T-cell (primary cell): ENCODE measurements at regions not wholly inside any gene's neighbourhood (a gene's known extent, or its start where the extent isn't known, plus 50 kb on each side); places are given as distances from the start of the nearest gene placed in this dataset.

Source experiments
- ATAC-seq, 4 experiments: fragments of 200-7000 bp in 3 of 4; fragments of 150-1000 bp in 1 of 4; cut with Tn5 transposase; replicated peaks in 1 of 4; 1 replicate in 3 of 4; 2 replicates in 1 of 4; pipeline ENCODE4 v1.10.0; 2021; ENCODE audit warnings: moderate library complexity in 3 of 4, mild to moderate bottlenecking in 2 of 4, moderate number of reproducible peaks in 1 of 4
- CTCF ChIA-PET, 2 donors: fragments of 300-600 bp; sonication (Branson Sonifier 250); formaldehyde crosslinking; loops; one replicate each; lab custom pipeline; 2022; ENCODE audit warnings: antibody characterized with exemption in 2 of 2; lab: Charles Lee
- POLR2A ChIA-PET, 2 donors: fragments of 300-600 bp; sonication (Branson Sonifier 250); formaldehyde crosslinking; loops; one replicate each; lab custom pipeline; 2022; ENCODE audit warnings: antibody characterized with exemption in 2 of 2; lab: Charles Lee
- DNase-seq, 35 experiments: peaks; one replicate each; pipeline versions ENCODE4 v3.0.0 to v3.0.0-alpha.2; 2013 to 2023
- H3K27ac ChIP-seq: one replicate; pipeline ENCODE4 v1.5.1; 2013; ENCODE audit warnings: low read length
- H3K27me3 ChIP-seq, 2 experiments: replicated peaks in 1 of 2; 1 replicate in 1 of 2; 2 replicates in 1 of 2; pipeline versions ENCODE4 v1.6.1 to v1.7.0; 2013; ENCODE audit warnings: low read length in 1 of 2, mixed read lengths in 1 of 2; ENCODE audit not compliant: control insufficient read depth in 2 of 2, insufficient read depth in 2 of 2; ENCODE audit errors: extremely low read depth in 1 of 2
- H3K36me3 ChIP-seq, 2 donors: 1 replicate in 1 of 2; 2 replicates in 1 of 2; pipeline versions ENCODE4 v1.6.1 to v1.7.0; 2013; ENCODE audit warnings: low read length in 1 of 2; ENCODE audit not compliant: control insufficient read depth in 2 of 2, insufficient read depth in 1 of 2; ENCODE audit errors: extremely low read depth in 1 of 2
- H3K4me1 ChIP-seq, 2 experiments: 1 replicate in 1 of 2; 2 replicates in 1 of 2; pipeline versions ENCODE4 v1.6.1 to v1.7.0; 2013; ENCODE audit warnings: low read length in 2 of 2, mixed read lengths in 1 of 2; ENCODE audit not compliant: insufficient read depth in 2 of 2, control insufficient read depth in 1 of 2; ENCODE audit errors: extremely low read depth in 1 of 2
- H3K4me3 ChIP-seq, 2 donors: 1 replicate in 1 of 2; 2 replicates in 1 of 2; pipeline versions ENCODE4 v1.5.1 to v1.7.0; 2013; ENCODE audit warnings: mild to moderate bottlenecking in 2 of 2, low read length in 1 of 2, moderate library complexity in 1 of 2; ENCODE audit not compliant: control insufficient read depth in 1 of 2; ENCODE audit errors: extremely low read depth in 1 of 2
- H3K9me3 ChIP-seq: 2 replicates; pipeline ENCODE4 v1.7.0; 2013
- H3K27ac Mint-ChIP-seq, 2 donors: one replicate each; pipeline ENCODE4 v1.8.0; 2020 to 2021; ENCODE audit warnings: mild to moderate bottlenecking in 2 of 2, mixed read lengths in 2 of 2
- H3K27me3 Mint-ChIP-seq, 2 donors: one replicate each; pipeline ENCODE4 v1.8.0; 2021 to 2022; ENCODE audit warnings: mixed read lengths in 2 of 2
- H3K36me3 Mint-ChIP-seq: one replicate; pipeline ENCODE4 v1.8.0; 2021; ENCODE audit warnings: mixed read lengths
- H3K4me1 Mint-ChIP-seq, 3 donors: one replicate each; pipeline ENCODE4 v1.8.0; 2020 to 2022; ENCODE audit warnings: mixed read lengths in 3 of 3, mild to moderate bottlenecking in 1 of 3
- H3K4me3 Mint-ChIP-seq, 3 donors: one replicate each; pipeline ENCODE4 v1.8.0; 2020 to 2022; ENCODE audit warnings: mild to moderate bottlenecking in 3 of 3, mixed read lengths in 3 of 3, moderate library complexity in 3 of 3
- H3K9me3 Mint-ChIP-seq, 3 donors: one replicate each; pipeline ENCODE4 v1.8.0; 2020 to 2022; ENCODE audit warnings: mixed read lengths in 3 of 3
- WGBS: methylation state at CpG from one replicate; pipeline ENCODE4 v1.1.5; 2013; ENCODE audit warnings: missing lambda C conversion rate; ENCODE audit not compliant: insufficient coverage; 5-methylcytosine and 5-hydroxymethylcytosine counted together

DNA sequence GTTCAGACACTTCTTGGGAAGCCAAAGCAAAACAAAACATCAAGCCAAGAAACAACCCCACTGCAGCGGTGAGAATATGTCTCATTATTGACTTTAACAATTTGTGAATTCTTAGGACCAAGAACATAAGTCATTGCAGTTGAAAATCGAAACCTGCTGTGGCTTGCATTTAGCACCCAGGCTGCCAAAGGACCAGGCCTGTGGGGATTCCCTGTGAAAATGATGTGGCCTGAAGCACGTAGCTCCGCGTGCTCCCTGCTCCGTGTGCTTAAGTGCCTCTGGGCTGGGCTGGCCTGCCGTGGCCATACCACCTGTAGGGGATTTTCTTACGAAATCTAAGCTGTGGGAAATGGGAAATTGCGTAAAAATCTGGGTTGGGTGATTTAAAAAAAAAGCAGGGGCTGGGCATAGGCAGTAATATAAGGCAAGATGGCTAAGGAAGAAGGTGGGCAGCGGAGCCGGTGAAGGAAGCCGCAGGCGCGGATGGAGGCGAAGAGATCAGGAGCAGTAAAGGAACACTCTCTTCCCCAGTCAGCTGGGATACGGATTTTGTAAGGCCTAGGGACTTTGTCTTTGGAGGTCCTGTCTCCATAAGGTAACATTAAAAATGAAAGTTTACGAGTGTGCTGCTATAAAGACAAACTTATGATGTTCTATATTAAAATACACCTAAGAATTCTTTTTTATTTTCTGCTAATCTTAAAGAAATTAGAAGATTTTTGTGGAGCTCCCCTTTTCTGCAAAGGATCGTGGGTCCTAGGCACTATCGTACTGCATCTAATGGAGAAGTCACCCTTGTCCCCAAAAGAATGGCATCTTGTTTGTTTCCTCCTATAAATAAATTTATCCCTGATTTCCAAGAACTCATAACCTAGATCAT, 189.6 kb upstream of the SEMA6A start:
- DNase-seq: no peak
- H3K36me3 Mint-ChIP-seq: no peaks in the 10 kb centered on the region
- no peaks in the 10 kb centered on the region for H3K9me3 ChIP-seq
- POLR2A ChIA-PET: no interaction called here
- H3K4me1 Mint-ChIP-seq: no peaks in the 10 kb centered on the region
- no peaks in the 10 kb centered on the region for H3K27me3 Mint-ChIP-seq
- H3K27ac ChIP-seq: no peak overlapping the region
- no peak overlapping the region for H3K4me3 ChIP-seq
- WGBS: 85% methylated on average over 8 of the region's 19 CpGs
- no peaks in the 10 kb centered on the region for H3K9me3 Mint-ChIP-seq
- ATAC-seq: no peak
- CTCF ChIA-PET: no interaction called here
- H3K4me1 ChIP-seq: no peaks in the 10 kb centered on the region
- no peaks in the 10 kb centered on the region for H3K36me3 ChIP-seq
- no peak overlapping the region for H3K27ac Mint-ChIP-seq
- no peak overlapping the region for H3K4me3 Mint-ChIP-seq
- H3K27me3 ChIP-seq: peaks cover 0 to 3% of the 10 kb centered on the region in 2 experiments

GRCh38 chr5:116759860-116760640, 185.4 kb upstream of the SEMA6A start:
- Mint-ChIP-seq H3K9me3 (no peaks in the 10 kb centered on the region), H3K27ac (no peak overlapping the region), H3K4me3 (no peak overlapping the region), H3K36me3 (no peaks in the 10 kb centered on the region), H3K27me3 (no peaks in the 10 kb centered on the region), H3K4me1 (no peaks in the 10 kb centered on the region)
- ChIA-PET CTCF (no interaction called here), POLR2A (interaction anchor here in 1 of 2 donors (0.5 kb wide), 1 partner anchor 16 kb away, joined by 3 read pairs; no protein-coding TSS in a partner anchor)
- 88% methylated on average over 9 of the region's 10 CpGs for WGBS
- H3K4me1 ChIP-seq: no peaks in the 10 kb centered on the region
- peaks cover 0 to 3% of the 10 kb centered on the region in 2 experiments for H3K27me3 ChIP-seq
- no peak overlapping the region for H3K4me3 ChIP-seq
- no peaks in the 10 kb centered on the region for H3K9me3 ChIP-seq
- no peak overlapping the region for H3K27ac ChIP-seq
- H3K36me3 ChIP-seq: no peaks in the 10 kb centered on the region
- DNase-seq: no peak
- ATAC-seq: no peak

GRCh38 chr5:116757326-116757725, 182.7 kb upstream of the SEMA6A start:
- DNase-seq (no peak), ATAC-seq (no peak)
- no peak overlapping the region for H3K4me3 Mint-ChIP-seq
- no peaks in the 10 kb centered on the region for H3K4me1 ChIP-seq
- POLR2A ChIA-PET: no interaction called here
- no peaks in the 10 kb centered on the region for H3K36me3 ChIP-seq
- no peaks in the 10 kb centered on the region for H3K9me3 Mint-ChIP-seq
- no peaks in the 10 kb centered on the region for H3K9me3 ChIP-seq
- no peaks in the 10 kb centered on the region for H3K36me3 Mint-ChIP-seq
- no peaks in the 10 kb centered on the region for H3K27me3 ChIP-seq
- CTCF ChIA-PET: no interaction called here
- WGBS: no CpG with 5 or more reads among the region's 1 CpG
- no peaks in the 10 kb centered on the region for H3K27me3 Mint-ChIP-seq
- no peaks in the 10 kb centered on the region for H3K4me1 Mint-ChIP-seq
- no peak overlapping the region for H3K4me3 ChIP-seq
- no peak overlapping the region for H3K27ac ChIP-seq
- no peak overlapping the region for H3K27ac Mint-ChIP-seq

DNA sequence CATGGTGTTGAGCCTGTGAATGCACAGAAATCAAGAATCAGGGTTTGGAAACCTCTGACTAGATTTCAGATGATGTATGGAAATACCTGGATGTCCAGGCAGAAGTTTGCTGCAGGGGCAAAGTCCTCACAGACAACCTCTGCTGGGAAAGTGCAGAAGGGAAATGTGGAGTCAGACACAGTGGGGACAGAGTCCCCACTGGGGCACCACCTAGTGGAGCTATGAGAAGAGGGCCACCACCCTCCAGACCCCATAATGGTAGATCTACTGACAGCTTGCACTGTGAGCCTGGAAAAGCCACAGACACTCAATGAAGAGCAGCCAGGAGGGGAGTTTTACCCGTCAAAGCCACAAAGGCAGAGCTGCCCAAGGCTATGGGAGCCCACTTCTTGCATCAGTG, 181.9 kb upstream of the SEMA6A start:
- H3K27ac ChIP-seq: no peak overlapping the region
- no peak overlapping the region for H3K27ac Mint-ChIP-seq
- H3K4me3 ChIP-seq: no peak overlapping the region
- H3K9me3 ChIP-seq: no peaks in the 10 kb centered on the region
- WGBS: 50% methylated on average over 1 of the region's 1 CpG
- H3K27me3 ChIP-seq: no peaks in the 10 kb centered on the region
- no peaks in the 10 kb centered on the region for H3K36me3 ChIP-seq
- ATAC-seq (no peak), DNase-seq (no peak)
- H3K4me1 ChIP-seq: no peaks in the 10 kb centered on the region
- H3K9me3 Mint-ChIP-seq: no peaks in the 10 kb centered on the region
- no peaks in the 10 kb centered on the region for H3K4me1 Mint-ChIP-seq
- no peaks in the 10 kb centered on the region for H3K36me3 Mint-ChIP-seq
- ChIA-PET CTCF (interaction anchor here in 1 of 2 donors (0.7 kb wide), 1 partner anchor 83 kb away, joined by 4 read pairs; no protein-coding TSS in a partner anchor), POLR2A (no interaction called here)
- no peak overlapping the region for H3K4me3 Mint-ChIP-seq
- H3K27me3 Mint-ChIP-seq: no peaks in the 10 kb centered on the region

GRCh38 chr5:116754556-116754955, 179.9 kb upstream of the SEMA6A start:
- H3K4me1 Mint-ChIP-seq: no peaks in the 10 kb centered on the region
- H3K27ac Mint-ChIP-seq: no peak overlapping the region
- no peaks in the 10 kb centered on the region for H3K36me3 Mint-ChIP-seq
- ChIA-PET POLR2A (interaction anchor here in 1 of 2 donors (0.5 kb wide), 1 partner anchor 194 kb away, joined by 3 read pairs; no protein-coding TSS in a partner anchor), CTCF (no interaction called here)
- ATAC-seq (no peak), DNase-seq (no peak)
- no peaks in the 10 kb centered on the region for H3K27me3 ChIP-seq
- H3K4me3 ChIP-seq: no peak overlapping the region
- H3K27me3 Mint-ChIP-seq: no peaks in the 10 kb centered on the region
- no peak overlapping the region for H3K4me3 Mint-ChIP-seq
- no peaks in the 10 kb centered on the region for H3K9me3 Mint-ChIP-seq
- no peaks in the 10 kb centered on the region for H3K36me3 ChIP-seq
- H3K27ac ChIP-seq: no peak overlapping the region
- H3K4me1 ChIP-seq: no peaks in the 10 kb centered on the region
- no peaks in the 10 kb centered on the region for H3K9me3 ChIP-seq

DNA sequence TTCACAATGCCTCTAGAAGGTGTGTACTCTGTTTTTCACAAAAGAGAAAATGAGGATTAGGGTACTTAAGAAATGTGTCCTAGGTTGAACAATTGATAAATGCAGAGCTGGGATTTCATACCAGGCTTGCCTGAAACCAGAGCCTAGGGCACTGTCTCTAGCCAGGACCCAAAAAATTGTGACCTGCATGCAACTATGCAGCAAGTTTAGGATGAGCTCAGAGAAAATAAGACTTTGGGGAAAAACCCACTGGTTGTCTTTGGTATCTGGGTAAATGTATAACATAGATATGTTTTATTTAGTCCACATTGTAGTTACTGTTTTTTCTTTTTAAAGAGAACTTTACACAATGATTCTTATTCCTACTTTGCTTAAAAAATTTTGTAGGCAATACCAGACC, 177.1 kb upstream of the SEMA6A start:
- H3K27ac Mint-ChIP-seq: no peak overlapping the region
- Histone ChIP-seq H3K36me3 (no peaks in the 10 kb centered on the region), H3K27ac (no peak overlapping the region), H3K9me3 (no peaks in the 10 kb centered on the region), H3K4me3 (no peak overlapping the region), H3K4me1 (no peaks in the 10 kb centered on the region), H3K27me3 (no peaks in the 10 kb centered on the region)
- H3K4me1 Mint-ChIP-seq: no peaks in the 10 kb centered on the region
- POLR2A ChIA-PET: no interaction called here
- H3K9me3 Mint-ChIP-seq: no peaks in the 10 kb centered on the region
- H3K4me3 Mint-ChIP-seq: no peak overlapping the region
- H3K27me3 Mint-ChIP-seq: no peaks in the 10 kb centered on the region
- DNase-seq: no peak
- no peaks in the 10 kb centered on the region for H3K36me3 Mint-ChIP-seq
- no peak for ATAC-seq
- CTCF ChIA-PET: no interaction called here
